ENCODE measurements at regions not wholly inside any gene's neighbourhood (a gene's known extent, or its start where the extent isn't known, plus 50 kb on each side); places are given as distances from the start of the nearest gene placed in this dataset.
"Not testable (repeated sequence)": the region's sequence is repeated elsewhere in the genome, so short reads cannot be mapped to it uniquely, and the experiment has no call there.

DNA sequence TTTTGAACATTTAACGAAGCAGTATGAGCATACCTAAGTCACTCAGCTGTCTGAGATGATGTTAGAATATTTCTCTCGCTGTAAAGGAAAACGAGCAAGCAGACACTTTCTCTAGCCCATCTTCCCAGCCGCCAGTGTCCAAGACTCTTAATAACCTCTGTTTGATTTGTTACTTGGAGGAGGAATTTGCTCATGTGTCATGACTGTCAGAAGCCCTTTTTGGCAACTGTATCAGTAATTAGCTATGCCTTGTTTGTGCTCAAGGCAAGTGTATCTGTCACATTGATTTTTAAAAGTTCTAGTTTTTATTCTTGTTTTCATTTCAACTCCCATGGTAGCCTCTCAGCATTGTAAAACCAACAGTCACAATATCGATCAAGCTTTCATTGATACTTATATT is 828.4 kb upstream of the SLC10A2 start:
- H3K27ac ChIP-seq = no peak overlapping the region
- no peak overlapping the region for H3K4me3 ChIP-seq
- H3K4me1 ChIP-seq (ENCODE audit: low read depth) = no peaks in the 10 kb centered on the region
- no peak for DNase-seq (ENCODE audit: low read depth in 1 of 2, low spot score in 1 of 2)
- TF ChIP-seq, protein P1, sequence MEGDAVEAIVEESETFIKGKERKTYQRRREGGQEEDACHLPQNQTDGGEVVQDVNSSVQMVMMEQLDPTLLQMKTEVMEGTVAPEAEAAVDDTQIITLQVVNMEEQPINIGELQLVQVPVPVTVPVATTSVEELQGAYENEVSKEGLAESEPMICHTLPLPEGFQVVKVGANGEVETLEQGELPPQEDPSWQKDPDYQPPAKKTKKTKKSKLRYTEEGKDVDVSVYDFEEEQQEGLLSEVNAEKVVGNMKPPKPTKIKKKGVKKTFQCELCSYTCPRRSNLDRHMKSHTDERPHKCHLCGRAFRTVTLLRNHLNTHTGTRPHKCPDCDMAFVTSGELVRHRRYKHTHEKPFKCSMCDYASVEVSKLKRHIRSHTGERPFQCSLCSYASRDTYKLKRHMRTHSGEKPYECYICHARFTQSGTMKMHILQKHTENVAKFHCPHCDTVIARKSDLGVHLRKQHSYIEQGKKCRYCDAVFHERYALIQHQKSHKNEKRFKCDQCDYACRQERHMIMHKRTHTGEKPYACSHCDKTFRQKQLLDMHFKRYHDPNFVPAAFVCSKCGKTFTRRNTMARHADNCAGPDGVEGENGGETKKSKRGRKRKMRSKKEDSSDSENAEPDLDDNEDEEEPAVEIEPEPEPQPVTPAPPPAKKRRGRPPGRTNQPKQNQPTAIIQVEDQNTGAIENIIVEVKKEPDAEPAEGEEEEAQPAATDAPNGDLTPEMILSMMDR (IDR thresholded peaks at IDR 0.05; ENCODE audit: low read depth, low read length) = no peak
- H3K9me3 ChIP-seq (ENCODE audit: low read depth) = no peaks in the 10 kb centered on the region
- no peaks in the 10 kb centered on the region for H3K36me3 ChIP-seq
- H3K27me3 ChIP-seq = no peaks in the 10 kb centered on the region

DNA sequence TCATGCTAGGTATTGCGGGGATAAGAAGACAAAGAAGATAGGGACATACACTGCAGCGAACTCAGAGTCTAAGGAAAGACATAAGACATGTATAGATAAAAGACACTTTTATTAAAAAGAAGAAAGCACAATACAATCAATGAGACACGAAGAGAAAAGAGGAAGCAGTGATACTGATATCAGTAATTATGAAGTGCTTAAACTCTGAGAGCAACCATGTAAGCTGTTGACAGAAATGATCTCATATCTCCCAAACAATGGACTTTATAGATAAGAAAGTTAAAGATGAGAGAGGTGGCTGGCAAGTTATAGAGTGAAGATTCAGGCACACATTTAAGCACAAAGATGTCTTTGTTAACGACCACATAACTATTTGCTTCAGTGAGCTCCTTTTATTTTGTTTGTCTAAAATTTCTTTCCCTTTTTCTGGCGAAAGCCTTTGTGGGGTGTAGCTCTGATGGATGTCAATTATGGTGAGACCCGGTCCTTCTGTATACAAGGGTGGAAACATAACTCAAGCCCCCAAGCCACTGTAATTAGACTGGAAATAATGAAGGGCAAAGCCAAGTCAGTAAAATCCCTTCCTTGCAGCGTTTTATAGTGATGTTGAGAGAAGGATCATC is 818.0 kb upstream of the SLC10A2 start:
- TF ChIP-seq, protein P1 (IDR thresholded peaks at IDR 0.05; ENCODE audit: low read depth, low read length) = no peak
- no peaks in the 10 kb centered on the region for H3K9me3 ChIP-seq (ENCODE audit: low read depth)
- H3K36me3 ChIP-seq = no peaks in the 10 kb centered on the region
- DNase-seq (ENCODE audit: low read depth in 1 of 2, low spot score in 1 of 2) = no peak
- no peak overlapping the region for H3K27ac ChIP-seq
- peaks cover 6% of the 10 kb centered on the region for H3K4me1 ChIP-seq (ENCODE audit: low read depth)
- H3K27me3 ChIP-seq = no peaks in the 10 kb centered on the region
- H3K4me3 ChIP-seq = no peak overlapping the region

DNA sequence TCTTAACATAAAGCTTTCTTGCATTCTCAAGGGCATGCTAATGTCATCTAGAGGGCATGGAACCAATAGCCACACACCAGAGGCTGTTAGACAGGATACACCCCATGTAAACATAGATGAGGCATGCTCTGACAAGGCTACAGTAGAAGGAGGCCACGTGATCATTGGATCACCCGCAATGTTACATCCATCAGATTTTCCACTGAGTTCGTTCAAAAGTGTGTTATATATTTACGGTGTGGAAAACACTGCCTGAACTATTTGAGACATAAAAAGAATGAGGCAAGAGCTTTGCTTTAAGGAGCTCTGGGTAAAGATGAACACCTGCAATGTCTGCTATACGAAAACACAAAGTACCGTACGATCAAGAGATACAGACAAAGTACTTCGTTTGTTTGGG is 817.5 kb upstream of the SLC10A2 start:
- DNase-seq (ENCODE audit: low read depth in 1 of 2, low spot score in 1 of 2) = peak; percentile 2 to 19
- TF ChIP-seq, protein P1 (IDR thresholded peaks at IDR 0.05; ENCODE audit: low read depth, low read length) = no peak
- H3K9me3 ChIP-seq (ENCODE audit: low read depth) = no peaks in the 10 kb centered on the region
- H3K4me1 ChIP-seq (ENCODE audit: low read depth) = peaks cover 9% of the 10 kb centered on the region
- H3K36me3 ChIP-seq = no peaks in the 10 kb centered on the region
- no peak overlapping the region for H3K4me3 ChIP-seq
- no peak overlapping the region for H3K27ac ChIP-seq
- H3K27me3 ChIP-seq = no peaks in the 10 kb centered on the region

DNA sequence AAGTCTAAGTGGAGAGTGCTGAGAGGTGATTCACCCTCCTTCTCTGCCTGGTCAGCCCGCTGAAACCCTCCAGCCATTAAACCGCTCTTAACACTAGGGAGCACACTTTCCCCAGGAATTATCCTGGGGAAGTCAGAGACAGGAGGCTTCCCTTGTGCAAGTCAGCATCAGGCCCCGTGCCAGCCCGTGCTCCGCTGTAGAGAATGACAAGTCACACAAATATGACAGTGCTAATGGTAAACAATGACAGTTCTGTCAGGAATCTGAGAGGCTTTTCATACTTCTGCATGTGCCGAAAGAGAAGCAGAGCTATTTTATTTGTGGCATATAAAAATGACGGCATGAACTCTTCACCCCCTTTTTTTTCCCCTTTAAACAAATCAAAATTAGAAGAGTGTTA is 816.9 kb upstream of the SLC10A2 start:
- Histone ChIP-seq H3K27me3 (no peaks in the 10 kb centered on the region), H3K36me3 (no peaks in the 10 kb centered on the region), H3K4me3 (no peak overlapping the region), H3K4me1 (ENCODE audit: low read depth) (peaks cover 9% of the 10 kb centered on the region), H3K27ac (no peak overlapping the region), H3K9me3 (ENCODE audit: low read depth) (no peaks in the 10 kb centered on the region)
- DNase-seq (ENCODE audit: low read depth in 1 of 2, low spot score in 1 of 2) = peak; percentile 84 to 95
- TF ChIP-seq, protein P1 (IDR thresholded peaks at IDR 0.05; ENCODE audit: low read depth, low read length) = peak; percentile 72

DNA sequence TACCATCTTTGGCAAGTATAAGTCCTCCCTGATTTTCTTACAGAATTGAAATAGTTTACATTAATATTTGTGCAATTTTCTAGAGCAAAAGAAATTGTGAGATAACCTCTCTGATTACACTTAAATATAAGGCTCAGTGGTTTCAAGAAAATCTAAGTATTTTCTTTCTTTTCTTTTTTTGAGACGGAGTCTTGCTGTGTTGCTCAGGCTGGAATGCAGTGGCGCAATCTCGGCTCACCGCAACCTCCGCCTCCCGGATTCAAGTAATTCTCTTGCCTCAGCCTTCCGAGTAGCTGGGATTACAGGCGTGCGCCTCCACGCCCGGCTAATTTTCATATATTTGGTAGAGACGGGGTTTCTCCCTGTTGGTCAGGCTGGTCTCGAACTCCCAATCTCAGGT is 813.9 kb upstream of the SLC10A2 start:
- not testable (repeated sequence) for DNase-seq (ENCODE audit: low read depth in 1 of 2, low spot score in 1 of 2); H3K9me3 ChIP-seq (ENCODE audit: low read depth); H3K36me3 ChIP-seq; H3K4me1 ChIP-seq (ENCODE audit: low read depth); H3K27me3 ChIP-seq; H3K27ac ChIP-seq; H3K4me3 ChIP-seq

DNA sequence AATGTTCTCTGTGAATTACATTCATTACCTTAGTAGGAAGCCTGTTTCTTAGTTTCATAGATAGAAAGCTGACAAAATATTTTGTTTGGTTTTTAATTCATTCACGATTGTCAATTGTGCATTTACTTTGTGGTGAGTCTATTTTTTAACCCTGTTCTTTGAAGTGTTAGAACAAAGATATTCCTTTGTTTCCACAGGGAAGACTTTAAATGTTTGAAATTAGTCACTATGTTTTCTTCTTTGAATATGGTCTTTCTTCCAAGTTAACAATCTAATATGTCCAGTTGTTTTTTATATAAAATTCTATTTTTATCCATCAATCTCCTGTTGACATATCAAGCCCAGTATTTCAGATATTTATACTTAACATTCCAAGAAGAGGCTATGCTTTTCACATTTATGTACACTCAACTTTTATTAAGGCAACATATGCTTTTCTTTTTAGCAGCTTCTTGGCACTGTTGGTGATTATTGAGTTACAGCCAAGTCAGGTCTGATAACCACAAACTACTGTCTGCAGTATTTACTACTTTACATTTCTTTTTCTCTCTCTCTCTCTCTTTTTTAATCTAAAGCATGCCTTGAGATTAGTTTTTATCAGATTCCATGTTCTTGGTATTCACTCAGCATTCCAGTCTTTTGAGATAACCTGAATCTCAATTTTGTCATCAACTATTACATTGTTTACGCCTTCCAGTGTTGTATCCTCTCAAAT is 812.8 kb upstream of the SLC10A2 start:
- TF ChIP-seq, protein P1 (IDR thresholded peaks at IDR 0.05; ENCODE audit: low read depth, low read length) = no peak
- H3K27ac ChIP-seq = no peak overlapping the region
- no peaks in the 10 kb centered on the region for H3K27me3 ChIP-seq
- H3K36me3 ChIP-seq = no peaks in the 10 kb centered on the region
- DNase-seq (ENCODE audit: low read depth in 1 of 2, low spot score in 1 of 2) = peak in 1 of 2 donors; percentile 35
- no peaks in the 10 kb centered on the region for H3K9me3 ChIP-seq (ENCODE audit: low read depth)
- no peak overlapping the region for H3K4me3 ChIP-seq
- peaks cover 9% of the 10 kb centered on the region for H3K4me1 ChIP-seq (ENCODE audit: low read depth)

All from cardiac muscle cell (in vitro differentiated cells and primary cell).